ACHN (cell line): ENCODE measurements at regions not wholly inside any gene's neighbourhood (a gene's known extent, or its start where the extent isn't known, plus 50 kb on each side); places are given as distances from the start of the nearest gene placed in this dataset.

ENCODE experiments used
- DNase-seq: peaks from one replicate; pipeline ENCODE4 v3.0.0-alpha.2; 2015
- in situ Hi-C: cut with HindIII; loops from 2 replicates; pipeline ENCODE4 v1.10.0; 2017; ENCODE audit warnings: low sequenced_read_pairs, low pct_ligation_motif_present, low pct_unique_long_range_greater_than_20kb

DNA sequence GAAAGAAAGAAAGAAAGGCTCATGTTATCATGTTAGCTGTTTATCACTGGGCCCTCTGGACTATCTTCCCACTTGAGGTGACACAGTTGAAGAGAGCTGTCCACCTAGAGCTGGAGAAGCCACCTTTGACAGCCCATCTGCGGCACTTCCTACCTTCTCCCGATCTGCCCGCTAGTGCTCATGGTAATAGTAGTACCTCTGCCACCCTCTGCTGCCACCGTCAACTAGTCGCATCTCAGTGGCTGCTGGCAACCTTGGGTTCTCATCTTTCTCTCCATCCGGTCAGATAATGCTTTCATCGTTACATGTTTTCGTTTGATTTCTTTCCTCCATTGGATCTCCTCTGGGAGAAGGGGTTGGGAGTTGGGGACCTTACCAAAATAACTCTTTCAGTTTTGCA lies 63.2 kb upstream of the COPS8 start:
- in situ Hi-C loops: no loop called here
- no peak for DNase-seq

DNA sequence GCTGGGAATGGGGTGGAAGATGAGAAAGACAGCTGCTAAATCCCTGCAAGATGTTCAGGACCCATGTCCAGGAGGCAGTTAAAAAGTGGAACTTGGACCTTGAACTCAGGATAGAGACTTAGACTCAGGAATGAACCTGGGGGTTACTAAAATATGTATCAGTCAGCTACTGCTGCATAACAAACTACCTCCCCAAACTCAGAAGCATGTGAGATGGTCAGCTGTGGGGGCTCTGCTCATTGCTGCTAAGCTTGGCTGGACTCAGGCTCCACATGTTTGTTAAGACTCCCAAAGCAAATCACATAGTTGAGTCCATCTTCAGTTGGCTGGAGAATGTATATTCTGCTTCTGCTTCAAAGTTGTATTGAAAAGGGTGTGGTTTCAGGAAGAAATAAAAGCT lies 61.4 kb upstream of the COPS8 start:
- in situ Hi-C loops: no loop called here
- DNase-seq: no peak

DNA sequence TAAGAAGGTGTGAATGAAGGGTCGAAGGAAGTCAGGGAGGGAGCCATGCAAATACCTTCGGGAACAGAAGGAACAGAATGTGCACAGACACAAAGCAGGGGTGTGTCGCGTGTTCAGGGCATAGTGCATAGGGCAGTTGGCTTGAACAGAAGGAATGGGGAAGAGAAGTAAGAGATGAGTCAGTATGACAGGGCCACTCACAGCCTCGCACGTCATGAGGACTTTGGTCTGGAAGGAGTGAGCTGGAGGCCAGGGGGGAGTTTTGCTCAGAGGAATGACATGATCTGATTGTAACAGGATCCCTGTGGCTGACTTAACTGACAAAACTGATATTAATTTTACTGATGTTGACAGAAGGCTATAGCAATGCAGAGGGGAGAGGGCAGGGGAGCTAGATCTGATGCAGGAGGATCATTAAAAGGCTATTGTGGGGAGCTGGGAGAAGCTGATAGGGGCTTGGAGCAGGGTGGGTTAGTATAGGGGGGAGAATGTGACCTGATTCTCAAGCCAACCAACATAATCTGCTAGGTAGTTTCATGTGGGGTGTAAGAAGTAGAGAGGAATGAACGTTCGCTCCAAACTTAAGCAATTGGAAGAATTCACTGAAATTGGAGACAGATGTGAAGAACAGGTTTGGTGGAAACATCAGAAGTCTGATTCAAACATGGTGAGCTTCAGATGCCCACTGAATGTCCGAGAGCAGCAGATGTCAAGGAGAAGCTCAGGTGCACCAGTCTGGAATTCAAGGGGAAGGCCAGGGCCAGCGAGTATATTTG lies 60.4 kb upstream of the COPS8 start:
- in situ Hi-C loops: no loop called here
- peak; percentile 48 for DNase-seq

DNA sequence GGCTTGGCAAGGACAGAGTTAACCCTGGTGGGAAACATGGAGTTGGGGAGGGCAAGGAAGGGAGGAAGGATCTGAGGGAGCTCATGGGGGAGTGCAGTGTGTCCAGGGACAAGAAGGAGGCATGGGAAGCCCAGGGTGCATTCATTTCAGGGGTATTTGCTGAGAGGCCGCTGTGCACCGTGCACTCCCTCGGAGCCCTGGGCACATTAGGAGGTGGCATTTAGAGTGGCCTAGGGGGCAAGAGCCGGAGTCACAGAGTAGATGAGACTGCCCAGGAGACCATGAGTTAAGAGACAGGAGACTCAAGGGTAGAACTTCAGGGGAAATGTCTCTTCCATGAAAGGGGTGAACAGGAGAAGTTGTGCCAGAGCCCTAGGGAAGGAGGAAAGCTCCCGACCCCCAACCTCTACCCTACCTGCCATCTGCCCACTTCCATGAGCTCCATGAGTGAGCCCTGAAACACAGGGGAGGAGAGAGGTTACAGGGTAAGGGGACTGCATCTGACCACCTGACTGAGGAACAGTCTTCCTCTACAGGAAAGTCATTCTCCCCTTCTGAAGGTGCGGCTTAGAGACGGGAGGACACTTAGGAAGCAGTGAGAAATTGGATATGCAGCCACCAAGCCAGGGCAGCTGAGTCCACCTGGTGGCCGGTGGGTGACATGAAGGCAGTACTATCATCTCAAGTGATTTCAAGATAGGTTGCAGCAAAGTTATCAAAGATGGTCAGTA lies 58.5 kb upstream of the COPS8 start:
- peak; percentile 55 for DNase-seq
- in situ Hi-C loops: no loop called here

DNA sequence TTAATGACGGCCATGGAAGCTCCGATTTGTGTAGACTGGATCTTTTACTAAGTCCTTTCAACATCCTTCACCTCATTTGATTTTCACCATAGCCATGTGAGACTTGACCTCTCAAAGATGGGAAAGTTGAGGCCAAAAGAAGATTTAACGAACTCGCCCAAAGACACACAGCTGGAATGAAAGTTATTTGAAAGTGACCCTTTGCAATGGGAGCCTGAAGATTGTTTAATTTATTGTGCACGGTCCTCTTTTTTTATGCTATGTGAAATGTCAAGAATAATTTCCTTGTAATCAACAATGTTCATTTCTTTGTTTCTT lies 58.0 kb upstream of the COPS8 start:
- no peak for DNase-seq
- in situ Hi-C loops: no loop called here

DNA sequence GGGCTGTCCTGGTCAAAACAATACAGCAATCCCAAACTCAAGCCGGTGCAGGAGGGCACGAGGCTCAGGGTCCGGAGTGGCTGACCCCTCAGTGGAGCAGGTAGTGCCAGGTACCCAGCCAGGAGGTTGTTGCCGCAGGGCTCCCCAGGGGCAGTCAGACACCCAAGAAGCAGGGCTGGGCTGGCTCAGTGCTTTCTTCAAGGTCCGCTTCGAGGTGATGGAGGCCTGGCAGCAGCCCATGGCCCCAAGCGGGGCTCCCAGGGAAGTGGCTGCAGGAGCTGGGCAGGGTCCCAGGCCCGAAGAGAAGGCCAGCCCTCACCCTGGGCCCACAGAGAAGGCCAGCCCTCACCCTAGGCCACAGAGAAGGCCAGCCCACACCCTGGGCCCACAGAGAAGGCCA lies 55.3 kb upstream of the COPS8 start:
- no peak for DNase-seq
- in situ Hi-C loops: no loop called here

DNA sequence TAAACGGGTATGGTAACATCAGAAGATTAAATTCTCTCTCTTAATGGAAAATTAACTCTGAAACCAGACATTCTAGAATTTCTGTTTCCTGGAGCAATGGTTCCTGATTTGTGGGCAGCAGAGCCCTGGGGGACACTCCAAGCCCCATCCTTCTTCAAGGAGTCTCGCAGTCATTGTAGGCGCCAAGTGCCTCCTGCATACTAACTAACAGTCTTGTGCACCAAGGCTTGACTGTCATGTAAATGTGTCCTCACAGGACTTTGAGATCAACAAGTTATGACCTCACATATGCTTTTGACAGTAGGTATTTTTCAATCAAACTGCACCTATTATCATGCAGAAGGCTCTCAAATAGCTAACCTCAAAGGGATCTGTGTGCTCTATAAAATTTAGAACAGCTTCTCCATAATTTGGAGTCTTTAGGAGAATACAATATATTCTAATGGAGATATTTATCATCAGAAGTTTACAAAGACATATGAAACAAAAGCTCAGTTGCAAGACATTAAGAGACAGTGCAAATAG lies 52.1 kb upstream of the COPS8 start:
- DNase-seq: no peak
- in situ Hi-C loops: no loop called here

DNA sequence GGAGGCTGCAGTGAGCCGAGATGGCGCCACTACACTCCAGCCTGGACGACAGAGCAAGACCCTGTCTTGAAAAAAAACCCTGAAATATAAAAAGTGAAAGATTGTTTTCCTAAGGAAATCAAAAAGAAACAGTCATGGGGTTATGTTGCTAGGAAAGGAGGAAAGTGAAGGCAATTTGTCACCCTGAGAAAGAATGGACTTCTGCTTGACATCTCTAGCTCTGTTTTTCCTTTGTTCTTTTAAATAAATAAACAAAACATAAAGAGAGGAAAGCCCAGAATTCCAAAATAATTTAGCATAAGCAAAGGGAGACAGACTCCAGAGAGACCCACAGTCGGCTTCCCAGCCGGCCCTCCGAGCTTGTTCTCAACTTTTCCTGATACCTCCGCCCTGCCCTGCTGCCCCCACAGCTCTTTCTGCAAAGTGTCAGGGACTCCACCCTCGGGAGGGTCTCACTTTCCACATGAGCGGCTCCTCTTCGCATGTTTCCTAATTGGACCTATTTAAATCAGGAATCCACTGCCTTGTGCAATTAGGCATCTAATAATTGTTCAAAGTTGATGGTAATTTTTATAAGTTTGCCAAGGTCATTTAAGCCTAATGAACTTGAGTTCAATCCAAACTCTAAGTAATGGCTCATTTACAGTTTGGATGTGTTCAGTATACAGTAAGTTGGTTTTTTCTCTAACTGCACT lies 49.8 kb upstream of the COPS8 start:
- in situ Hi-C loops: no loop called here
- no peak for DNase-seq
